ENCODE measurements at regions not wholly inside any gene's neighbourhood (a gene's known extent, or its start where the extent isn't known, plus 50 kb on each side); places are given as distances from the start of the nearest gene placed in this dataset.

- TF ChIP-seq EZH2 (optimal IDR thresholded peaks at IDR 0.05; ENCODE audit: low read depth, low read length) (no peak), CTCF (IDR thresholded peaks at IDR 0.05; ENCODE audit: low read length) (no peak), EZH2phosphoT487 (IDR thresholded peaks at IDR 0.05; ENCODE audit: low read length) (no peak)
These were observed 1669.7 kb upstream of the LRRTM1 start for GRCh38 chr2:81974216-81974615.
